ENCODE measurements at regions not wholly inside any gene's neighbourhood (a gene's known extent, or its start where the extent isn't known, plus 50 kb on each side); places are given as distances from the start of the nearest gene placed in this dataset.
"Not testable (repeated sequence)": the region's sequence is repeated elsewhere in the genome, so short reads cannot be mapped to it uniquely, and the experiment has no call there.

DNA sequence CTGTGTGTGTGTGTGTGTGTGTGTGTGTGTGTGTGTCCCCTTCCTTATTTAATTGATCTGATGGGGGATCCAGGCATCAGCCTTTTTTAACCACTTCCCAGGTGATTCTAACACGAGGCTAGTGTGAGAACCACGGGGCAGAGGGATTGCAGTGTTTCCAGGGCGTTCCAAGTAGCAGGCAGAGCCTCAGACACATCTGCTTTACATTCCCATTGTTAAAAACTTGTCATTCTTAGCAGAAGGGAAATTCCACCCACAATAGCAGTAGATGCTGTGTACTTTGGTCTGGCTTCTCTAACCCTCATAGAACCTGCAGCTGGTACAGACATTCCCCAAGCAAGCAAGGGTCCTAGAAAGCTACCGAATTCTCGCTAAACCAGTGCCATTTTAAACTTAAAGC, 81.9 kb upstream of the SLC30A5 start:
- Histone ChIP-seq H3K4me3 (ENCODE audit: low read length) (no peak overlapping the region), H3K79me2 (ENCODE audit: control insufficient read depth, low read length) (no peaks in the 10 kb centered on the region), H3K4me2 (ENCODE audit: low read length) (no peak overlapping the region), H3K36me3 (ENCODE audit: control insufficient read depth, low read length) (no peaks in the 10 kb centered on the region), H3K27me3 (ENCODE audit: control insufficient read depth, low read length) (no peaks in the 10 kb centered on the region), H3K4me1 (ENCODE audit: control insufficient read depth, low read length) (no peaks in the 10 kb centered on the region), H3F3A (ENCODE audit: control insufficient read depth, insufficient read depth) (no peaks in the 10 kb centered on the region), H3K9me2 (replicated peaks; ENCODE audit: control insufficient read depth, low read length) (no peaks in the 10 kb centered on the region), H3K27ac (ENCODE audit: low read depth, low read length) (no peak overlapping the region), H4K20me1 (ENCODE audit: control insufficient read depth, insufficient read depth, low read depth, low read length) (no peaks in the 10 kb centered on the region), H3K9me3 (ENCODE audit: control insufficient read depth, insufficient read depth, low read length) (peaks cover 4% of the 10 kb centered on the region; the same call in 1 of the 2 replicates)
- TF ChIP-seq EZH2phosphoT487 (IDR thresholded peaks at IDR 0.05; ENCODE audit: borderline replicate concordance, low read length) = no peak
- TF ChIP-seq CTCF (IDR thresholded peaks at IDR 0.05; ENCODE audit: low read depth, low read length, poor library complexity, severe bottlenecking) = no peak

DNA sequence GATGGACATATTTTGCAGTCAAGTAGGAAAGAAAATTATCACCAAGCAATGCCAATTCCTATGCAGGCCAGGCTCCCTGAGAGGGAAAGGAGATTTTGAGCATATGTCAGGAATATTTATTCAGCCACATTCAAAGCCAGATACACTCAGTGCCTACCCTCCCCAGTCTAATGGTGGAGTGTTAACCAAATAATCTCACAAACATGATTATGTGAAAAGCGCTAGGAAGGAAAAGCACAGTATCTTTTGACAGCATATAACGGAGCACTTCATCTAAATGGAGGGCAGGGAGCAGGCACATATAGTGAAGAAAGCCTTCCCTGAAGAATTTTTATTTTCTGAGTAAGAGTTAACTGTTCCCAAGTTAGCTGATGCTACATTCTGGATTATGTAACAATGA, 80.3 kb upstream of the SLC30A5 start:
- H3K36me3 ChIP-seq (ENCODE audit: control insufficient read depth, low read length) = no peaks in the 10 kb centered on the region
- no peaks in the 10 kb centered on the region for H3F3A ChIP-seq (ENCODE audit: control insufficient read depth, insufficient read depth)
- TF ChIP-seq CTCF (IDR thresholded peaks at IDR 0.05; ENCODE audit: low read depth, low read length, poor library complexity, severe bottlenecking) = no peak
- TF ChIP-seq EZH2phosphoT487 (IDR thresholded peaks at IDR 0.05; ENCODE audit: borderline replicate concordance, low read length) = no peak
- no peaks in the 10 kb centered on the region for H3K79me2 ChIP-seq (ENCODE audit: control insufficient read depth, low read length)
- H3K4me1 ChIP-seq (ENCODE audit: control insufficient read depth, low read length) = no peaks in the 10 kb centered on the region
- H3K4me3 ChIP-seq (ENCODE audit: low read length) = no peak overlapping the region
- H3K27ac ChIP-seq (ENCODE audit: low read depth, low read length) = no peak overlapping the region
- no peaks in the 10 kb centered on the region for H3K9me2 ChIP-seq (replicated peaks; ENCODE audit: control insufficient read depth, low read length)
- no peaks in the 10 kb centered on the region for H3K27me3 ChIP-seq (ENCODE audit: control insufficient read depth, low read length)
- H4K20me1 ChIP-seq (ENCODE audit: control insufficient read depth, insufficient read depth, low read depth, low read length) = no peaks in the 10 kb centered on the region
- peaks cover 4% of the 10 kb centered on the region; the same call in 1 of the 2 replicates for H3K9me3 ChIP-seq (ENCODE audit: control insufficient read depth, insufficient read depth, low read length)
- no peak overlapping the region for H3K4me2 ChIP-seq (ENCODE audit: low read length)

- not testable (repeated sequence) for H4K20me1 ChIP-seq (ENCODE audit: control insufficient read depth, insufficient read depth, low read depth, low read length); H3K79me2 ChIP-seq (ENCODE audit: control insufficient read depth, low read length); H3K4me3 ChIP-seq (ENCODE audit: low read length); H3K27me3 ChIP-seq (ENCODE audit: control insufficient read depth, low read length); H3K4me2 ChIP-seq (ENCODE audit: low read length); H3K27ac ChIP-seq (ENCODE audit: low read depth, low read length); H3F3A ChIP-seq (ENCODE audit: control insufficient read depth, insufficient read depth); H3K36me3 ChIP-seq (ENCODE audit: control insufficient read depth, low read length); H3K9me2 ChIP-seq (replicated peaks; ENCODE audit: control insufficient read depth, low read length); H3K9me3 ChIP-seq (ENCODE audit: control insufficient read depth, insufficient read depth, low read length); H3K4me1 ChIP-seq (ENCODE audit: control insufficient read depth, low read length)
Measured at GRCh38 chr5:69014007-69014406, 79.8 kb upstream of the SLC30A5 start.

DNA sequence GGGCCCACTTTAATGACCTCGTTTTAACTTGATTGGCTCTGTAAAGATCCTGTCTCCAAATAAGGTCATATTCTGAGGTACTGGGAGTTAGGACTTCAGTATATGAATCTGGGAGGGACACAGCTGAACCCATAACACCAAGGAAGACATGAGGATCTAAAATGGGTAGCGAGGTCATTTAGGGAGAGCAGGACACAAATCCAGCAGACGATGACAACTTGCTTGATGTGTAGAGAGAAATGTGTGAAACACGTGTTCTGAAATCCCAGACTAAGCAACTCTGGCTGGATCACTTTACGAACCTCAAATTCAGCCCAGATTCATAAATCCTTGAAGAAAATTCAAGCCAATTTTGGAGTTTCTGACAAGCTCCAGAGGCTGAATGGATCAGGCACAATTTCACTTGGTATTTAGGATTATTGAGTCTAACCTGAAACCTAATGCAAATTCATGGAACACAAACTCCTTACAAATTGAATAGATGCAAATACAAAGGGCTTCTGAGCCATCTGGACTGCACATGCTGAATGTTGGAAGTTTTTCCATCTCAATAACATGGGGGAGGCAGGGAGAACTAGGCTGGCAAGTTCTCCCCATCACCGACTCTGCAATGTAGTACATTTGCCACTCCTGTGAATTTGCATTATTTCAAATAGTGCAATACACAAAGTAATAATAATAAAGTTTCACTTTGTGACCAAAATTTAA, 74.0 kb upstream of the SLC30A5 start:
- H3K4me2 ChIP-seq (ENCODE audit: low read length) = no peak overlapping the region
- no peaks in the 10 kb centered on the region for H4K20me1 ChIP-seq (ENCODE audit: control insufficient read depth, insufficient read depth, low read depth, low read length)
- no peak overlapping the region for H3K27ac ChIP-seq (ENCODE audit: low read depth, low read length)
- H3K4me1 ChIP-seq (ENCODE audit: control insufficient read depth, low read length) = no peaks in the 10 kb centered on the region
- H3K4me3 ChIP-seq (ENCODE audit: low read length) = no peak overlapping the region
- H3K27me3 ChIP-seq (ENCODE audit: control insufficient read depth, low read length) = peaks cover 6% of the 10 kb centered on the region
- H3F3A ChIP-seq (ENCODE audit: control insufficient read depth, insufficient read depth) = no peaks in the 10 kb centered on the region
- no peaks in the 10 kb centered on the region for H3K9me2 ChIP-seq (replicated peaks; ENCODE audit: control insufficient read depth, low read length)
- TF ChIP-seq EZH2phosphoT487 (IDR thresholded peaks at IDR 0.05; ENCODE audit: borderline replicate concordance, low read length) (no peak), CTCF (IDR thresholded peaks at IDR 0.05; ENCODE audit: low read depth, low read length, poor library complexity, severe bottlenecking) (no peak)
- no peaks in the 10 kb centered on the region for H3K9me3 ChIP-seq (ENCODE audit: control insufficient read depth, insufficient read depth, low read length)
- no peaks in the 10 kb centered on the region for H3K36me3 ChIP-seq (ENCODE audit: control insufficient read depth, low read length)
- H3K79me2 ChIP-seq (ENCODE audit: control insufficient read depth, low read length) = no peaks in the 10 kb centered on the region

Measured in DOHH2 (cell line).